Hindlimb muscle (tissue), 1 donor: ENCODE measurements at regions not wholly inside any gene's neighbourhood (a gene's known extent, or its start where the extent isn't known, plus 50 kb on each side); places are given as distances from the start of the nearest gene placed in this dataset.
"Not testable (repeated sequence)": the region's sequence is repeated elsewhere in the genome, so short reads cannot be mapped to it uniquely, and the experiment has no call there.

Experiments used
- DNase-seq: peaks from one replicate; pipeline ENCODE4 v3.0.0-alpha.2; 2013

DNA sequence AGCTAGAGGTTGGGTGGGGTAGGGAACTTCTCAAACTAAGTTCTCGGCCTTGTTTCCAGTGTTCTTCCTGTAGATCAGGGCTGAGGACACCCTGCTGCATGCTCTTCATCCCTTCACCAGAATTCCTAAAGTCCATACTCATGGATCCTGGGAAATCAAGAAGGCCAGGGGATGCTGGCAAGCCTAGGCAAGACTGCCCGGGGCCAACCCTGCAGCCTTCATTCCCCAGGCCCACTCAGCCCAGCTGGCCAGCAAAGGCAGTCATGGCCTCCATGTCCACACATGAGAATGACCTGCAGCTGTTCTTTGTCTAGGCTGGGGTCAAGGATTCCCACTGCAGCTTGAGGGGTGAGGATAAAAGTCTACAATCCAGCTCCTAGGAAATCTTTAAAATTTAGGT lies 109.3 kb upstream of the ETV6 start:
- no peak for DNase-seq

DNA sequence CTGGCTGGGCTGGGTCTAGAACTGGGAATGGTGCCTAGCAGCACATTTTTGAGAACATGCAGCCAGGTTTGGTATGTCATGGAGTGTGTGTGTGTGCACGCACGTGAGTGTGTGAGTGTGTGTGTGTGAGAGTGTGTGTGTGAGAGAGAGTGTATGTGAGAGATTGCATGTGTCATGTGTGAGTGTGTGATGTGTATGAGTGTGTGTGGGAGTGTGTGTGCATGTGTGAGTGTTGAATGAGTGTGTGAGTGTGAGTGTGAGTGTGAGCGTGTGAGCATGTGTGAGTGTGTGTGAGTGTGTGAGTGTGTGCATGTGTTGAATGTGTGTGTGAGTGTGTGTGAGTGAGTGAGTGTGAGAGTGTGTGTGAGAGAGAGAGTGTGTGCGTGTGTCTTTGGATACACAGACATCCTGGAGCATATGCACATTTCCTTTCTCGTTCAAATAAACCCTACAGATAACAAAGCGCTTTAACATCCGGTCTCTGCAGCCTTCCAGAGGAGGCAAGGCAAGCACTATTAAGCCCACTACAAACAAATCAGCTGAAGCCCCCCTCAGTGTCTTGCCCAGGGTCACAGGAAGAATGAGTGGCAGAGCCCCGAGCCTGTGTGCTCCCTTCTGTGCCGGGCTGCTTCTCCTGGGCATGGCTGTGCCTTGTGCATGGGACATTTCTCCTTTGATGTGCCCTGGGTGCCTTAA lies 108.7 kb upstream of the ETV6 start:
- no peak for DNase-seq

DNA sequence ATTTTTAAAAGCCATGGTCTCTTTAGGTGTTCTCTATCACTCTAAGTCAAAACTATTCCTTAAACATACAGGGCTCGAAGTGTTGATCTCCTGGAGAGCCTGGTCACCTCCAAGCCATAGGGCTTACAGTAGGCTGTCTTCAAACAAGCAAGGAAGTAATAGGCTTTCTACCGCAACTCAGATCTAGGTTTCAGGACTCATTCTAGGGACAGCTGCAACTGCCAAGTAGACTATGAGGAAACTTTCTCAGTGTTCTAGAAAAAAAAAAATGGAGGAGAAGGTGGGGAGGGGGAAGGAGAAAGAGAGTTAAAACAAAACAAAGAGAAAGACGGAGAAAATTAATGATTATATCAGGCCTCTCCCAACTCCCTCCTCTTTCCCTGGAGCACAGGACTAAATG lies 106.9 kb upstream of the ETV6 start:
- DNase-seq, result no peak

DNA sequence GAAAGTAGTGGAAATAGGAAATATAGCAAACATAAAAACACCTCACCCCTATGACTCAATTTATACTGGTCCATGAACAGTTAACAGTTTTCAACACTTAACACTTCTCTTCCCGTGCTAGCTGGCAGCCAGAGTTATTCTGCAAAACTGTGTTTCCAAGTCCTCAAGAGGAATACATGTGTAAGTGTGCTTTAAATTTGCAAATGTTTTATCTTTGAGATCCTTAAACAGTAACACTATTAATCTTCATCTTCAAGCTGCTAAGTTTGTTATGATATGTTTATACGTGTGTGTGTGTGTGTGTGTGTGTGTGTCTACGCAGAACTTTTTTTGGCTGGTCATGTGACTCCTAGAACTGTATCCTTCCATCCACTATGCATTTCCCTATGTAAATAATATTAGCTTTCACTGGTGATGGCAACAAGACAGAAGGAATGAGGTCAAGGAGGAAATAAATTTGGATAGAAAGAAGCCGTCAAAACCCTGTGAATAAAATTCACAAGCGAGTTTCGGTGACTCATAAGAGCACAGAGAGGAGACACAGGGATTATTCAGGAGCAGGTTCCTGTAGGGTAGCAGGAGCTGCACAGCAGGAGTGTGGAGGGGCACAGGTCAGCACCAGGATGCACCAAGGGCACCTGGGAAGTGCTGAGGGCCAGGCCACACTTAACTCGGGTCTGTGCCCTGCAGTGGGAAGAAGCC lies 105.9 kb upstream of the ETV6 start:
- no peak for DNase-seq

GRCh38 chr12:11545484-11546330 lies 103.8 kb upstream of the ETV6 start:
- DNase-seq, result no peak

DNA sequence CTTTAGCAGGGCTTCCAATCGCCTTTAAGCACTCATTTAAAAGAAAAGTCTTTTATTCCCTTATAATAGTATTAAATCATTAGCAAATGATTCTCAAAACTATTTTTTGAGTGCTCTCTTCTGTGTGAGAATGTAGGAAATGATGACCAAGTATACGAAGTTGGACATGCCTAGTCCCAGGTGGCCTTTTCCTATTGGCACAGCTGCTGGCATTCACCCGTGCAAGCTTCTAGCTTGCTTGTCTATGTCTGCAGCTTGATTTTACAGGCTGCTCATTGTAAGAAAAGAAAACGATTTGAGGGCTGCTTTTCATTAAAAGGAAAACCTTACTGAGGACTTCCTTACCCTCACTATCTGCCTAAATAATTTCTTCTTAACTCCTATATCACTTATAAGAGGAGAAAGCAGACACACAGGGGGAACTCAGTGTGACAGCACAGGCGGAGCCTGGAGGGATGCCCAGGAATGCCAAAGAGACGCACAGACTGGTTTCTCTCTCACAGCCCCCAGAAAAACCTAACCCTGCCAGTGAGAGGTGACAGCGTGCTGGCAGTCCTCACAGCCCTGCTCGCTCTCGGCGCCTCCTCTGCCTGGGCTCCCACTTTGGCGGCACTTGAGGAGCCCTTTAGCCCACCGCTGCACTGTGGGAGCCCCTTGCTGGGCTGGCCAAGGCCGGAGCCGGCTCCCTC lies 102.7 kb upstream of the ETV6 start:
- DNase-seq, result not testable (repeated sequence)

GRCh38 chr12:11547271-11547646 lies 102.2 kb upstream of the ETV6 start:
- DNase-seq, result not testable (repeated sequence)

- DNase-seq, result no peak
Observed at GRCh38 chr12:11549119-11549518, 100.4 kb upstream of the ETV6 start.

DNA sequence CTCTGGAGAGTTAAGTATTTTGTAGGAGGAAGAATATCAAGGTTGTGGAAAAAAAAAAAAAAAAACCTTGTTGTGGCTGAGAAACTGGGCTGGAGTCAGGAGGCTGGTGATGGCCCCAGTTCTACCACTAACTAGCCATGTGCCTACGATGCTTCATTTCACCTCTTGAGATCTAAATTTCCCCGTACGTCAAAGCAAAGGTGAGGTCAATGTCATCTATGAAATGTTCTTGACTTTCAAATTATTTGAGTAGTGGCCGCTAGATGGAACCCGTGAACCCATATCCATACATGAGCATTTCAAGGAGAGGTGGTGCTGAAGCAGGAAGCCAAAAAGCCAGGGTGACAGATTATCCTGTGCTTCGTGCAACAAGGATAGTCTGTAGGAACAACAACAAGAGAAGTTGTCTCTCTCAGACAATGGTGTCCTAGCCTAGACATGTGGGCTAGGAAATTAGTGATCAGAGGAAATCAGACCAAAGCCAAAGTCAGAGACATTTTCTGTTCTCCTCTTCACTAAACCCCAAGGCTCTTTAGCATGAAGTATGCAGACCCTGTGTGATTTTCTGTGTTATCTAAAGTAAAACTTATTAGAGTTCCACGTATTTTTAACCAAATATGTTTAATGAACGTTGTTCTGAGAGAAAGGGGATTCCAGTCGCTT lies 95.5 kb upstream of the ETV6 start:
- DNase-seq, result peak; percentile 48

DNA sequence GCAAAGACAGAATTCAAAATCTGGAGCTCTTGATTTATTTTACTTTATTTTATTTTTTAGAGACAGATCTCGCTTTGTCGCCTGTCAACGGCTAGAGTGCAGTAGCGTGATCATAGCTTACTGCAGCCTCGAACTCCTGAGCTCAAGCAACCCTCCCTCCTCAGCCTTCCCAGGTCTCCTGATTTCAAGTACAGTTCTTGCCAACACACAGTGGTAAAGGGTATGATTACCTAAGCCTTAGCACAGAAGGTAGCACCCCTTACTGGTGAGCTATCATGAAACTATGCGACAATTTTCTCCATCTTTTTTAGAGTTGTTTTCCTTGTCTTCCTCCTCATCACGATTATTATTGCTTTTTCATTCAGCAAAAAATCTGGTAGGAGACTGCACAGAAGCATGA lies 94.3 kb upstream of the ETV6 start:
- no peak for DNase-seq

DNA sequence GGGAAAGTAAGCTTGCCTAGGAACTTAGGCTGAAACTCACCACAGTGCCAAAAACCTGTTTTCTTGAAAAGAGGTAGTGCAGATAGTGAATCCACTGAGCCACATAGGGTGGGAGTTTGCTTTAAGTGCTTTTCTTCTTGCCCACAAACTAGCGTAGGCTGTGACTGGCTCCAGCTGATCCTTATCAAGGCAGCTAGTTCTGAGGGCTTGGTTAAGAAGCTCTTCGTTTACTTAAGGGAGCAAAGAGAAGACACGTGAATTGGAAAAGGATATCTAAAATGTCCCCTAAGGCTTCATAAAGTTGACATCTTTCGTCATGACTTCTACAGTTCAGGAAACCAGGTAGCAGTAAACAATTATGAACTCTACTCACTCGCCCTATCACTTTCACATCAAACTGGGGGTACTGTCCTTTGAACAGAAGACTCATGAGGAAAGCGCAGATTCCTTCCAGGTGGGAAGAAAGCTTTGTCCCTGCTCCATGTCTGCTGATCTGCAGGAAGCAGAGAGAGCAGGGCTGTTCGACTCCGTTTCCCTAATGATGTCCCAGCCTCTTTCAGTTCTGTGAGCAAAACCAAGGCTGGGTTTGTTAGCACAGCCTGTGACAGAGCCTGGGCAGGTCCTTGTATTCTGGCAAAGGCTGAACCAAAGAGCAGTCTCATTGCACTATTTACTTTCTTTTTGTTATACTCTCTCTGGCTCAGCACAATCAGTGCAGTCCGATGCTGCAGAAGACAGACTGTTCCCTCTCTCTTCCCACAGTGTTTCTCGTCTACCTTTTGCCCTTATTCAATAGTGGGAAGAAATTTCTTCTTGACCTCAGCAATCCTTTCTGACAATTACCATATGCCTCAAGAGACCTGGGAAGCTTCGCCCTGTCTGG lies 93.5 kb upstream of the ETV6 start:
- DNase-seq, result no peak

- no peak for DNase-seq
Observed at GRCh38 chr12:11556682-11557081, 92.8 kb upstream of the ETV6 start.

DNA sequence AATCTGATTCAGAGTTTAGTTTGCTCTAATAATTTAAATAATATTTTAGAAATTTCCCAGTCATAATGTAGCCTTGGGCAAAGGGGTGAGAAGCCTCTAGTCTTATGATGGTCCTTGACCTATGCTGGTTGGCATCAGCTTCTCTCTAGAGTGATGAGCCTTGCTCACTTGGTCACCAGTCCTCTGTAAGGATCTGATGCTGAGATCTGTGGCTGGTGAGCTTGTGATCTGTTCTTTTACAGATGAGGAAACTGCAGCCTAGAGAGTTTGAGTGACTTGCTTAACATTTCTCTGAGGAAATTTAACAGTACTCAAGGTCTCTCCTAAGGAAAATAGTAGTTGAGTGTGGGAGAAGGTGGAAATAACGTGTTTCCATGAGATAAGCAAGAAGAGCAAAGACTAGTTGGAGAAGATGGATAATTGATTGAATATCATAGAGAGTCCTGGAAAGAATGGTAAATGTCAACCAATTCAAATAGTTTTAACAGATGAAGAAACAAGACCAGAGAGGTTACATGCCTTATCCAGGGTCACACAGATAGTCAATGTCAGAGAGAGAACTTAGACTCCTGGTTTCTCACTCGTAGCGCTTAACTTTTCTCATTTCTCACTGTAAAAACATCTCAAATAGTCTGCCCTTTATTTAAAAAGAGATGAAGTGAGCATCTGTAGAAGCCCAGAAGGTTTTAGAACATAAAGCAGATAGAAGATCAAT lies 89.7 kb upstream of the ETV6 start:
- DNase-seq, result no peak

- no peak for DNase-seq
Observed at GRCh38 chr12:11561411-11561810, 88.1 kb upstream of the ETV6 start.

DNA sequence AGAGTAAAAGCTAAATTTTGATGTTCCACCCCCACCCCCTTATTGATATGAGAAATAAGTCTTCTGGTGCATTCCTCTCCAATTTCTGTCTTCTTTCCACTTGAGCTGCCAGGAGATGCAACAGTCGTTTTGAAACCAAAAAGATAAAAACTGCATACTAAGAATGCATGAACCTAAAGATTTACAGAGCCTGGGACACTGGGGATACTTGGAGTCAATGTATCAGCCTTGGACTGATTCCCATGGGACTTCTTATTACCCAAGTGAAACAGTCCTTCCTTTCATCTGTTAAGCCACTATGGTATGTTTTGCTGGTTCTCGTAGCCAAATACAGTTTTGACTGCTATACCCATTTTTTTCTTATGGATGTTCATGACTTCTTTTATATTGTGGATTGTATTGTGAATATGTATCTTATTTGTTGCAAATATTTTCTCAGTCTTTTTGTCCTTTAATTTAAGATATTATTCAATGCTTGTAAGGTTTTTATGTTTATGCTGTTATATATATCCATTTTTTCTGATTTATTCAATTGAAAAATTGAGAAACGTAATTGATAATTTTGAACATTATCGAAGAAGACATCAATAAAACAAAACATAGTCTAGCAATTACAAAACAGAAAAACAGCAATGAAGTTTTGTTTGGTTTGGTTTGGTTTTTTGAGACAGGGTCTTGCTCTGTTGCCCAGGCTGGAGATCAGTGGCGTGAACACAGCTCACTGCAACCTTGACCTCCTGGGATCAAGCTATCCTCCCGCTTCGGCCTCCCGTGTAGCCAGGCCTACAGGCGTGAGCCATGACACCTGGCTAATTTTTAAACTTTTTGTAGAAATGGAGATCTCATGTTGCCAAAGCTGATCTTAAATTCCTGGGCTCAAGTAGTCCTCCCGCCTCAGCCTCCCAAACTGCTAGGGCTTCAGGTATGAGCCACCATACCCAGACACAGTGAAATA lies 85.4 kb upstream of the ETV6 start:
- no peak for DNase-seq

- no peak for DNase-seq
Observed at GRCh38 chr12:11564984-11565651, 84.4 kb upstream of the ETV6 start.

GRCh38 chr12:11565752-11566151 lies 83.7 kb upstream of the ETV6 start:
- DNase-seq, result no peak

GRCh38 chr12:11568155-11568761 lies 81.2 kb upstream of the ETV6 start:
- no peak for DNase-seq
